Sigmoid colon (tissue), 6 donors: ENCODE measurements at regions not wholly inside any gene's neighbourhood (a gene's known extent, or its start where the extent isn't known, plus 50 kb on each side); places are given as distances from the start of the nearest gene placed in this dataset.

Experiments used
- DNase-seq: peaks from one replicate; pipeline ENCODE4 v3.0.0-alpha.2; 2019
- H3K27ac ChIP-seq, 4 donors: fragments of 200-600 bp; sonication (generic); one replicate each; pipeline ENCODE4 v1.5.1; 2016 to 2019; ENCODE audit warnings: mild to moderate bottlenecking in 1 of 4
- H3K27me3 ChIP-seq, 3 donors: fragments of 200-600 bp; sonication (generic); one replicate each; pipeline ENCODE4 v1.5.1; 2019; ENCODE audit warnings: mild to moderate bottlenecking in 1 of 3
- H3K36me3 ChIP-seq, 4 donors: fragments of 200-600 bp; sonication (generic); one replicate each; pipeline ENCODE4 v1.5.1; 2016 to 2019
- H3K4me1 ChIP-seq, 4 donors: fragments of 200-600 bp; sonication (generic); one replicate each; pipeline ENCODE4 v1.5.1; 2017 to 2019
- H3K4me3 ChIP-seq, 4 donors: fragments of 200-600 bp; sonication (generic); one replicate each; pipeline ENCODE4 v1.5.1; 2017 to 2019; ENCODE audit warnings: mild to moderate bottlenecking in 2 of 4, moderate library complexity in 1 of 4
- H3K9me3 ChIP-seq, 4 donors: fragments of 200-600 bp in 3 of 4; sonication (generic) in 3 of 4; one replicate each; pipeline versions ENCODE4 v1.5.1 to v1.6.1; 2013 to 2019
- EP300 ChIP-seq, 4 donors: sonication (generic); formaldehyde crosslinking; IDR thresholded peaks; one replicate each; pipeline ENCODE4 v1.6.1; 2017; ENCODE audit warnings: antibody characterized with exemption in 4 of 4
- POLR2A ChIP-seq, 2 donors: fragments of 450-650 bp; IDR thresholded peaks; one replicate each; pipeline ENCODE4 v1.6.1; 2016; ENCODE audit warnings: antibody characterized with exemption in 2 of 2, mild to moderate bottlenecking in 2 of 2, moderate library complexity in 2 of 2
- POLR2AphosphoS5 ChIP-seq, 4 donors: sonication (generic); formaldehyde crosslinking; IDR thresholded peaks; one replicate each; pipeline ENCODE4 v1.6.1; 2017; ENCODE audit warnings: antibody characterized with exemption in 4 of 4
- WGBS, 2 donors: extraction: QIAGEN DNeasy Blood & Tissue Kit; methylation state at CpG; one replicate each; pipeline ENCODE4 v1.1.7; 2013; 5-methylcytosine and 5-hydroxymethylcytosine counted together
- intact Hi-C: fragments of 100-400 bp; cut with DNase I; formaldehyde crosslinking; loops from one replicate; pipeline ENCODE4 v1.15.1; 2023
- TF ChIP-seq, protein P1 (sequence below), 4 experiments: fragments of 450-650 bp in 3 of 4; fragments of 200-600 bp in 1 of 4; IDR thresholded peaks; one replicate each; pipeline ENCODE4 v1.5.1; 2016 to 2019; ENCODE audit warnings: antibody characterized with exemption in 4 of 4, mild to moderate bottlenecking in 3 of 4, moderate library complexity in 2 of 4
- donor health status: healthy with polysubstance abuse.
- donor health status: healthy.

DNA sequence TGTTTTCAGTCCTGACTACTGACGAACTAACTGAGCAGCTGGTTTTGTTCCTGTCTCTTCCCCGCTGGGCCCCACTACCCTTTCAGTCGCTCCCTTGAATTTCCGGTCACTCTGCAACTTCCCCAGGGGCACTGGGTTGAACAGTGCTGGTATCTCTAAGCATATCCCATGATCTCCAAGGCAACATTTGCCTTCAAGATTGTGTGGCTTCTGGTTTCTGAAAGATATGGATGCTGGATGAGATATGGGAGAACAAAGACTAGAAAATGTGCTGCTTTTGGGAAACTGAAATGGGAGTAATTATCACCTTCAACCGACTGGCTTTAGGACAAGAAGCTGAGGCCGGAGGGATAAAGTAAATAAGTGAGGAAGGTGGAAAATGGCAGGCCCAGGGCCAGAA, 258.2 kb upstream of the PIK3R1 start:
- H3K9me3 ChIP-seq = no peaks in the 10 kb centered on the region
- H3K36me3 ChIP-seq = no peaks in the 10 kb centered on the region
- no peak overlapping the region for H3K27ac ChIP-seq
- H3K4me3 ChIP-seq = no peak overlapping the region
- WGBS, 2 donors = 83 to 92% methylated on average over 6 of the region's 6 CpGs
- DNase-seq = no peak
- no peaks in the 10 kb centered on the region for H3K27me3 ChIP-seq
- TF ChIP-seq POLR2AphosphoS5 (IDR thresholded peaks at IDR 0.05) (no peak), EP300 (IDR thresholded peaks at IDR 0.05) (no peak), POLR2A (IDR thresholded peaks at IDR 0.05) (no peak)
- TF ChIP-seq, protein P1, sequence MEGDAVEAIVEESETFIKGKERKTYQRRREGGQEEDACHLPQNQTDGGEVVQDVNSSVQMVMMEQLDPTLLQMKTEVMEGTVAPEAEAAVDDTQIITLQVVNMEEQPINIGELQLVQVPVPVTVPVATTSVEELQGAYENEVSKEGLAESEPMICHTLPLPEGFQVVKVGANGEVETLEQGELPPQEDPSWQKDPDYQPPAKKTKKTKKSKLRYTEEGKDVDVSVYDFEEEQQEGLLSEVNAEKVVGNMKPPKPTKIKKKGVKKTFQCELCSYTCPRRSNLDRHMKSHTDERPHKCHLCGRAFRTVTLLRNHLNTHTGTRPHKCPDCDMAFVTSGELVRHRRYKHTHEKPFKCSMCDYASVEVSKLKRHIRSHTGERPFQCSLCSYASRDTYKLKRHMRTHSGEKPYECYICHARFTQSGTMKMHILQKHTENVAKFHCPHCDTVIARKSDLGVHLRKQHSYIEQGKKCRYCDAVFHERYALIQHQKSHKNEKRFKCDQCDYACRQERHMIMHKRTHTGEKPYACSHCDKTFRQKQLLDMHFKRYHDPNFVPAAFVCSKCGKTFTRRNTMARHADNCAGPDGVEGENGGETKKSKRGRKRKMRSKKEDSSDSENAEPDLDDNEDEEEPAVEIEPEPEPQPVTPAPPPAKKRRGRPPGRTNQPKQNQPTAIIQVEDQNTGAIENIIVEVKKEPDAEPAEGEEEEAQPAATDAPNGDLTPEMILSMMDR (IDR thresholded peaks at IDR 0.05) = no peak
- intact Hi-C loops = no loop called here
- peaks cover 0 to 12% (median 4%) of the 10 kb centered on the region in 4 donors for H3K4me1 ChIP-seq

DNA sequence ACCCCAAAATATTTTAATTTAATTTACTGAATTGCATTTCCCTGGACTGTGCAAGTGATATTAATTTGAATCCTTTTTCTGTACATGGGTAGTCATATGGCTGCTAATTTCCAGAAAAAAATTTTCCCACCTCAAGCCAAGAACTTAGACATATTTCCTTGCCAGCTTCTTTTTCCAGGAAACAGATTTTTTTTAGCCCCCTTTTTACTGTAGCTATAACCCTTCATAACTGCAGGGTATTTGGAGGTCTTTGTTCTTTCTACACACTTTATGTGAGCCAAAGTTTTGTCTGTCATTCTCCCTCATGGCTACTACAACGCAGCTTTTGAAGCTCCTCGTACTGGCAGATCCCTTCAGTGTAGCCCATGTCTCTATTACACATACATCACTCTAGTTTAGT, 261.2 kb upstream of the PIK3R1 start:
- Histone ChIP-seq H3K36me3 (no peaks in the 10 kb centered on the region), H3K4me3 (no peak overlapping the region), H3K9me3 (no peaks in the 10 kb centered on the region), H3K27me3 (no peaks in the 10 kb centered on the region), H3K4me1 (no peaks in the 10 kb centered on the region), H3K27ac (no peak overlapping the region)
- DNase-seq = no peak
- 85 to 96% methylated on average over 2 of the region's 2 CpGs for WGBS, 2 donors
- no peak for TF ChIP-seq POLR2AphosphoS5 (IDR thresholded peaks at IDR 0.05)
- TF ChIP-seq, protein P1 (IDR thresholded peaks at IDR 0.05) = no peak
- no peak for TF ChIP-seq EP300 (IDR thresholded peaks at IDR 0.05)
- TF ChIP-seq POLR2A (IDR thresholded peaks at IDR 0.05) = no peak
- intact Hi-C loops = no loop called here

DNA sequence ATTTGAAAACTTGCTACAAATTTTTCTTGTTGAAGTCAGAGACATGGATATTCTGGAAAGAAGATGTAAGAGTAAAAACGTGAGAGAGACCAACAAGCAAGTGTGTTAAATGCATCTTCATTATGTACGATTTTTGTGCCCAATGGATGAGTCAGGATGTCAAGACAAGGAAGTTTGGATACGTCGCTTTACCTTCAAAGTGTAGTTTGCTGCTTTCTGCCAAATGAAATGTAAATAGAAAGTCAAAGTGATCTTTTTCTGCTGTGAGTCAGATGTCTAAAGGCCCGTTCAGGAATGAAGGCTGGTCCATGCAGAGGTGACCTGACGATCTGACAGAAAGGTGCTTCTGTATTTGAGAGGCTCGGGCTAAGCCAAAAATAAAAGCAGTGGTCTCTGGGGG, 273.1 kb upstream of the PIK3R1 start:
- H3K4me1 ChIP-seq = peaks cover 0 to 23% (median 16%) of the 10 kb centered on the region in 4 donors
- no peak for DNase-seq
- no peaks in the 10 kb centered on the region for H3K36me3 ChIP-seq
- no peaks in the 10 kb centered on the region for H3K9me3 ChIP-seq
- H3K4me3 ChIP-seq = no peak overlapping the region
- peak overlapping the region; percentile 56 to 73 (median 58) for H3K27ac ChIP-seq
- TF ChIP-seq, protein P1 (IDR thresholded peaks at IDR 0.05) = no peak
- no peak for TF ChIP-seq EP300 (IDR thresholded peaks at IDR 0.05)
- TF ChIP-seq POLR2A (IDR thresholded peaks at IDR 0.05) = no peak
- no peak for TF ChIP-seq POLR2AphosphoS5 (IDR thresholded peaks at IDR 0.05)
- WGBS, 2 donors = 52 to 71% methylated on average over 7 of the region's 7 CpGs
- intact Hi-C loops = loop anchor here (5.0 kb wide), 1 partner anchor 85 kb away; no protein-coding TSS in a partner anchor
- no peaks in the 10 kb centered on the region for H3K27me3 ChIP-seq

DNA sequence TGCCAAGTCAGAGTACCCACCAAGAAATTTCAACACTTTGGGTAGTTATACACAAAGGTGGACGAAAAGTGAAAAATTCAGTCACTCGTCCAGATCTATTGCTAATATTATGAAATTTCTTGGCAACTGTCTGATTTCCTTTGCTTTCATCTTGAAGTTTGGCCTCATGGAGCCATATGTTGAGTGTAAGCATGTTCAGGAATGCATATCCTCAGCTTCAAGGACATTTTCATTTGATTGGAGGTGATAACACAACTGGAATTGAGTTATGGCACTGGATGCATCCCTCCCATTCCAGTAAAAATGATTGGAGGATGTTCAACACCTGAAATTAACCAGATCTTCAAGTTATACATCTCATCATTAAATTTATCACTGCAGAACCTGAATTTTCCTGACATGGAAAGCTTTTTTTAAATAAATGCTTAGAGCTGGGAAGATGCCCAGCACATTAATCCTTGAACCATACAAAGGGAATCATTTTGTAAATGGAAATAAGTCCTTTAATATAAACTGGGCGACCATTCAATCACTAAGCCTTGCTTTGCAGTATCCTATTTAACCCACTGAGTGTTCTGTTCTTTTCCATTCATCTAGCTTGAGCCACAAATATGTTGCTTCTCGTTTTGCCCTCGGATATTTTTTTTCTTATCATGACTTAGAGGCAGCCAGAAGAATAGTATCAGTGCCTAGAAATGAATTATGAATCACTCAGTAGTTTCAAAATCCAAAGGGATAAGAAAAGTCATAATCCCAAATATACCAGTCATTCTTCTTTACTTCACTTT, 273.7 kb upstream of the PIK3R1 start:
- Histone ChIP-seq H3K27me3 (no peaks in the 10 kb centered on the region), H3K9me3 (no peaks in the 10 kb centered on the region), H3K4me1 (peaks cover 0 to 23% (median 16%) of the 10 kb centered on the region in 4 donors), H3K4me3 (no peak overlapping the region), H3K27ac (peak overlapping the region; percentile 56 to 73 (median 58)), H3K36me3 (no peaks in the 10 kb centered on the region)
- 67 to 79% methylated on average over 5 of the region's 5 CpGs for WGBS, 2 donors
- no peak for DNase-seq
- intact Hi-C loops = loop anchor here (5.0 kb wide), 1 partner anchor 85 kb away; no protein-coding TSS in a partner anchor
- TF ChIP-seq POLR2AphosphoS5 (IDR thresholded peaks at IDR 0.05) = peak; percentile 48 to 84 (median 54)
- TF ChIP-seq, protein P1 (IDR thresholded peaks at IDR 0.05) = no peak
- TF ChIP-seq EP300 (IDR thresholded peaks at IDR 0.05) = peak in 3 of 4 donors; percentile 22 to 57 (median 28)
- no peak for TF ChIP-seq POLR2A (IDR thresholded peaks at IDR 0.05)
